Prostate gland (tissue), 2 donors: ENCODE measurements at regions not wholly inside any gene's neighbourhood (a gene's known extent, or its start where the extent isn't known, plus 50 kb on each side); places are given as distances from the start of the nearest gene placed in this dataset.

Experiments used
- DNase-seq: peaks from one replicate; pipeline ENCODE4 v3.0.0-alpha.2; 2019; ENCODE audit warnings: low spot score
- H3K27ac ChIP-seq, 2 donors: fragments of 200-600 bp; sonication (generic); 2 replicates each; pipeline ENCODE4 v1.5.1; 2017 to 2019
- H3K27me3 ChIP-seq: fragments of 200-600 bp; sonication (generic); replicated peaks from 2 replicates; pipeline ENCODE4 v1.5.1; 2019; ENCODE audit not compliant: insufficient read depth
- H3K36me3 ChIP-seq, 2 donors: fragments of 200-600 bp; sonication (generic); 1 replicate in 1 of 2; 2 replicates in 1 of 2; pipeline versions ENCODE4 v1.5.1 to v1.8.1; 2017 to 2019
- H3K4me1 ChIP-seq: fragments of 200-600 bp; sonication (generic); replicated peaks from 2 replicates; pipeline ENCODE4 v1.5.1; 2019
- H3K4me3 ChIP-seq, 2 donors: fragments of 200-600 bp; sonication (generic); 2 replicates each; pipeline ENCODE4 v1.5.1; 2017 to 2019
- H3K9me3 ChIP-seq: fragments of 200-600 bp; sonication (generic); 2 replicates; pipeline ENCODE4 v1.5.1; 2017
- POLR2A ChIP-seq: fragments of 450-650 bp; IDR thresholded peaks from one replicate; pipeline ENCODE4 v1.6.1; 2016; ENCODE audit warnings: antibody characterized with exemption, mild to moderate bottlenecking
- POLR2AphosphoS5 ChIP-seq: sonication (generic); formaldehyde crosslinking; IDR thresholded peaks from one replicate; pipeline ENCODE4 v1.6.1; 2017; ENCODE audit warnings: antibody characterized with exemption
- WGBS: methylation state at CpG from one replicate; pipeline ENCODE4 v1.1.5; 2018; 5-methylcytosine and 5-hydroxymethylcytosine counted together
- intact Hi-C: fragments of 100-400 bp; cut with DNase I; formaldehyde crosslinking; loops from one replicate; pipeline ENCODE4 v1.14.2; 2022
- TF ChIP-seq, protein P1 (sequence below), 4 experiments: fragments of 200-600 bp in 2 of 4; fragments of 450-650 bp in 2 of 4; sonication (generic) in 2 of 4; IDR thresholded peaks; 1 replicate in 3 of 4; 2 replicates in 1 of 4; pipeline ENCODE4 v1.5.1; 2016 to 2019; ENCODE audit warnings: antibody characterized with exemption in 4 of 4, mild to moderate bottlenecking in 2 of 4, moderate library complexity in 2 of 4

GRCh38 chr14:95597784-95598211 lies 62.9 kb downstream of the GLRX5 start:
- TF ChIP-seq POLR2A (no peak), POLR2AphosphoS5 (no peak)
- TF ChIP-seq, protein P1, sequence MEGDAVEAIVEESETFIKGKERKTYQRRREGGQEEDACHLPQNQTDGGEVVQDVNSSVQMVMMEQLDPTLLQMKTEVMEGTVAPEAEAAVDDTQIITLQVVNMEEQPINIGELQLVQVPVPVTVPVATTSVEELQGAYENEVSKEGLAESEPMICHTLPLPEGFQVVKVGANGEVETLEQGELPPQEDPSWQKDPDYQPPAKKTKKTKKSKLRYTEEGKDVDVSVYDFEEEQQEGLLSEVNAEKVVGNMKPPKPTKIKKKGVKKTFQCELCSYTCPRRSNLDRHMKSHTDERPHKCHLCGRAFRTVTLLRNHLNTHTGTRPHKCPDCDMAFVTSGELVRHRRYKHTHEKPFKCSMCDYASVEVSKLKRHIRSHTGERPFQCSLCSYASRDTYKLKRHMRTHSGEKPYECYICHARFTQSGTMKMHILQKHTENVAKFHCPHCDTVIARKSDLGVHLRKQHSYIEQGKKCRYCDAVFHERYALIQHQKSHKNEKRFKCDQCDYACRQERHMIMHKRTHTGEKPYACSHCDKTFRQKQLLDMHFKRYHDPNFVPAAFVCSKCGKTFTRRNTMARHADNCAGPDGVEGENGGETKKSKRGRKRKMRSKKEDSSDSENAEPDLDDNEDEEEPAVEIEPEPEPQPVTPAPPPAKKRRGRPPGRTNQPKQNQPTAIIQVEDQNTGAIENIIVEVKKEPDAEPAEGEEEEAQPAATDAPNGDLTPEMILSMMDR (IDR thresholded peaks at IDR 0.05), result no peak
- H3K36me3 ChIP-seq, result no peaks in the 10 kb centered on the region
- H3K27me3 ChIP-seq, result peaks cover 1% of the 10 kb centered on the region
- no peak overlapping the region for H3K4me3 ChIP-seq
- H3K9me3 ChIP-seq, result no peaks in the 10 kb centered on the region
- H3K4me1 ChIP-seq, result no peaks in the 10 kb centered on the region
- H3K27ac ChIP-seq, result no peak overlapping the region
- no peak for DNase-seq
- intact Hi-C loops, result no loop called here
- WGBS, result 2% methylated on average over 20 of the region's 20 CpGs

DNA sequence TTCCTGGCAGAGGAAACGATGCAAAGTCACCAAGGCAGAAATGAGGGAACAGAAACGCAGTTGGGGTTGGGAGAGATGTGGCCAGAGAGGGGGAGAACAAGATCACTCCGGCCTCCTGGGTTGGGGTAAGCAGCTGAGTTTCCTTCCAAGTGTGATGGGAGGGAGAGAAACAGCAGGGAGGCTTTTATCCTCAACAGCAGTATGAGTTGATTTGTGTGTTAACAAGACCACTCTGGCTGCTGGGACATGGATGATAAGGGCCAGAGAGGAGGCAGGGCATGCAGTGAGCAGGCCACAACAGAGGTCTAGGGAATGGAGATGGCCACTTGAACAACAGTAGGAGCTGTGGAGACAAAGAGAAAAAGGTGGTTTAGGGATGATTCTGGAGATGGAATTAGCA lies 66.8 kb downstream of the GLRX5 start:
- DNase-seq, result no peak
- Histone ChIP-seq H3K36me3 (no peaks in the 10 kb centered on the region), H3K4me1 (no peaks in the 10 kb centered on the region), H3K4me3 (no peak overlapping the region), H3K27ac (no peak overlapping the region), H3K9me3 (no peaks in the 10 kb centered on the region), H3K27me3 (peaks cover 1% of the 10 kb centered on the region)
- 29% methylated on average over 3 of the region's 3 CpGs for WGBS
- intact Hi-C loops, result no loop called here
- TF ChIP-seq POLR2AphosphoS5 (no peak), POLR2A (no peak)
- TF ChIP-seq, protein P1 (IDR thresholded peaks at IDR 0.05), result no peak

DNA sequence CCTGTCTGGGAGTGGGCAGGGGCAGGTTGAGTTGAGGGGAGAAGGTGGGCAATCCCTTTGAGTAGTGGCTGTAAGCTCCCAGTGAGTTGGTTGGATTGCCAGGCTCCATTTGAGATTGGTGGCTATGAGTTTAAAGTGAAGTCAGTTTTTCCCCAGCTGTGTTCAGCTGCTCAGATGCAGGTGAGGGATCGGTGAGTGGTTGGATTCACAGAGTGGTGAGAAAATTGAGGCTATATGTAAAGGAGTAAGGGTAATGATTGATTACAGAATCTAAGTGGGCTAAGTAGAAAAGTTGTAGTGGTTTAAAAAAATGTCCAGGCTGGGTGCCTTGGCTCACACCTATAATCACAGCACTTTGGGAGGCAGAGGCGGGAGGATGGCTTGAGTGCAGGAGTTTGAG lies 68.6 kb downstream of the GLRX5 start:
- Histone ChIP-seq H3K4me3 (no peak overlapping the region), H3K27ac (no peak overlapping the region), H3K27me3 (peaks cover 1% of the 10 kb centered on the region), H3K9me3 (no peaks in the 10 kb centered on the region), H3K4me1 (no peaks in the 10 kb centered on the region), H3K36me3 (no peaks in the 10 kb centered on the region)
- no peak for TF ChIP-seq POLR2AphosphoS5
- TF ChIP-seq POLR2A, result no peak
- TF ChIP-seq, protein P1 (IDR thresholded peaks at IDR 0.05), result no peak
- WGBS, result 89% methylated on average over 2 of the region's 2 CpGs
- no peak for DNase-seq
- intact Hi-C loops, result no loop called here

DNA sequence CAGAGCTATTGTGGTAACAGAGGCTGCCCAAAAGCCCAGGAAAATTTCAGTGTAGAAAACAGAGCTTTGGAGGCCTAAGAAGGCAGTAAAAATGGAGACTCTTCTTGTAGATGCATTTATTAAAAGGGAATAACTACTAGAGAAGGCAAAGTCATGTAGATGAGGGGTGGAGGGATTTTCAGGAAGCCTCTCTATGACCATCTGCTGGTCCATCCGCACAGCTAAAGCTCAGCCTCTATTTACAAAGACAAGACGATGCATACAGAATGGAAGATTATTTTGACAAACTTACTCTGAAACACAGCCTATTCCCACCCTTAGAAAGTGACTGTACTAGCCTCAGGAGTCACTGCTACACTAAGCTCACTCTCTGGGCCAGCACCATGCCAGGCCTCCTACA lies 71.4 kb downstream of the GLRX5 start:
- TF ChIP-seq POLR2AphosphoS5 (no peak), POLR2A (no peak)
- TF ChIP-seq, protein P1 (IDR thresholded peaks at IDR 0.05), result no peak
- WGBS, result 81% methylated on average over 2 of the region's 2 CpGs
- no peak overlapping the region for H3K27ac ChIP-seq
- no peaks in the 10 kb centered on the region for H3K4me1 ChIP-seq
- DNase-seq, result no peak
- no peaks in the 10 kb centered on the region for H3K36me3 ChIP-seq
- no peaks in the 10 kb centered on the region for H3K9me3 ChIP-seq
- H3K27me3 ChIP-seq, result no peaks in the 10 kb centered on the region
- intact Hi-C loops, result no loop called here
- no peak overlapping the region for H3K4me3 ChIP-seq

GRCh38 chr14:95608637-95609235 lies 73.9 kb downstream of the GLRX5 start:
- no peaks in the 10 kb centered on the region for H3K4me1 ChIP-seq
- no peaks in the 10 kb centered on the region for H3K27me3 ChIP-seq
- no peak overlapping the region for H3K27ac ChIP-seq
- TF ChIP-seq POLR2A, result no peak
- TF ChIP-seq, protein P1 (IDR thresholded peaks at IDR 0.05), result no peak
- TF ChIP-seq POLR2AphosphoS5, result no peak
- DNase-seq, result no peak
- H3K9me3 ChIP-seq, result no peaks in the 10 kb centered on the region
- H3K36me3 ChIP-seq, result no peaks in the 10 kb centered on the region
- 74% methylated on average over 6 of the region's 6 CpGs for WGBS
- no peak overlapping the region for H3K4me3 ChIP-seq
- intact Hi-C loops, result no loop called here
